Type B pancreatic cell (in vitro differentiated cells): ENCODE measurements at regions not wholly inside any gene's neighbourhood (a gene's known extent, or its start where the extent isn't known, plus 50 kb on each side); places are given as distances from the start of the nearest gene placed in this dataset.

Experiments
- DNase-seq: peaks from one replicate; pipeline ENCODE4 v3.0.0; 2021; ENCODE audit warnings: mixed read lengths; ENCODE audit not compliant: unreplicated experiment; ENCODE audit errors: extremely low spot score
- H3K27ac Mint-ChIP-seq: 2 replicates; pipeline ENCODE4 v1.8.0; 2021; ENCODE audit warnings: mild to moderate bottlenecking, mixed read lengths
- H3K27me3 Mint-ChIP-seq: 2 replicates; pipeline ENCODE4 v1.8.0; 2021; ENCODE audit warnings: mixed read lengths
- H3K36me3 Mint-ChIP-seq: 2 replicates; pipeline ENCODE4 v1.8.0; 2021; ENCODE audit warnings: mixed read lengths
- H3K4me1 Mint-ChIP-seq: one replicate; pipeline ENCODE4 v1.8.0; 2021; ENCODE audit warnings: mixed read lengths; ENCODE audit not compliant: unreplicated experiment
- H3K4me3 Mint-ChIP-seq: 2 replicates; pipeline ENCODE4 v1.8.0; 2021; ENCODE audit warnings: mild to moderate bottlenecking, mixed read lengths
- H3K9me3 Mint-ChIP-seq: 2 replicates; pipeline ENCODE4 v1.8.0; 2021; ENCODE audit warnings: mixed read lengths
- CTCF ChIP-seq: fragments of 200-600 bp; sonication (generic); conservative IDR thresholded peaks from 2 replicates; pipeline ENCODE4 v1.5.0; 2021; ENCODE audit warnings: antibody characterized with exemption, mild to moderate bottlenecking

- H3K27me3 Mint-ChIP-seq, result peaks cover 2% of the 10 kb centered on the region
- no peak overlapping the region for H3K27ac Mint-ChIP-seq
Observed at GRCh38 chr20:39946053-39946810, 742.8 kb downstream of the MAFB start.

GRCh38 chr20:39944861-39945260 is 744.2 kb downstream of the MAFB start:
- Mint-ChIP-seq H3K36me3 (no peaks in the 10 kb centered on the region), H3K9me3 (no peaks in the 10 kb centered on the region), H3K27ac (no peak overlapping the region), H3K4me3 (no peak overlapping the region), H3K27me3 (peaks cover 3% of the 10 kb centered on the region), H3K4me1 (peaks cover 4% of the 10 kb centered on the region)
- TF ChIP-seq CTCF, result no peak
- no peak for DNase-seq

More at GRCh38 chr20:39946053-39946810, 742.8 kb downstream of the MAFB start:
- Mint-ChIP-seq H3K4me3 (no peak overlapping the region), H3K9me3 (no peaks in the 10 kb centered on the region), H3K4me1 (peaks cover 4% of the 10 kb centered on the region), H3K36me3 (no peaks in the 10 kb centered on the region)
- no peak for TF ChIP-seq CTCF
- DNase-seq, result no peak

- no peak for TF ChIP-seq CTCF
- Mint-ChIP-seq H3K9me3 (no peaks in the 10 kb centered on the region), H3K27ac (no peak overlapping the region), H3K4me3 (no peak overlapping the region), H3K36me3 (no peaks in the 10 kb centered on the region), H3K27me3 (peaks cover 6% of the 10 kb centered on the region), H3K4me1 (peaks cover 4% of the 10 kb centered on the region)
- no peak for DNase-seq
Observed at GRCh38 chr20:39943336-39943735, 745.7 kb downstream of the MAFB start.

- H3K36me3 Mint-ChIP-seq, result no peaks in the 10 kb centered on the region
Observed at GRCh38 chr20:39941245-39941644, 747.8 kb downstream of the MAFB start.

GRCh38 chr20:39939241-39939865 is 749.7 kb downstream of the MAFB start:
- peaks cover 4% of the 10 kb centered on the region for H3K4me1 Mint-ChIP-seq
- no peak overlapping the region for H3K27ac Mint-ChIP-seq
- peaks cover 5% of the 10 kb centered on the region for H3K9me3 Mint-ChIP-seq
- no peak for DNase-seq
- H3K27me3 Mint-ChIP-seq, result peaks cover 3% of the 10 kb centered on the region
- H3K36me3 Mint-ChIP-seq, result no peaks in the 10 kb centered on the region
- no peak overlapping the region for H3K4me3 Mint-ChIP-seq
- no peak for TF ChIP-seq CTCF

More at GRCh38 chr20:39941245-39941644, 747.8 kb downstream of the MAFB start:
- Mint-ChIP-seq H3K4me3 (no peak overlapping the region), H3K4me1 (peaks cover 4% of the 10 kb centered on the region), H3K27me3 (peaks cover 3% of the 10 kb centered on the region), H3K9me3 (peaks cover 5% of the 10 kb centered on the region), H3K27ac (no peak overlapping the region)
- TF ChIP-seq CTCF, result no peak
- no peak for DNase-seq
